Mammary epithelial cell (primary cell): ENCODE measurements at regions not wholly inside any gene's neighbourhood (a gene's known extent, or its start where the extent isn't known, plus 50 kb on each side); places are given as distances from the start of the nearest gene placed in this dataset.

Experiments
- EZH2 ChIP-seq: IDR thresholded peaks from 2 replicates; pipeline ENCODE4 v1.6.1; 2012; ENCODE audit warnings: low read length, inconsistent platforms, borderline replicate concordance
- TF ChIP-seq, protein P1 (sequence below), 2 donors: IDR thresholded peaks in 1 of 2; conservative IDR thresholded peaks in 1 of 2; 2 replicates each; pipeline ENCODE4 v1.5.1; 2011 to 2012; ENCODE audit warnings: inconsistent platforms in 2 of 2, low read length in 2 of 2, mild to moderate bottlenecking in 2 of 2, control low read depth in 1 of 2, low read depth in 1 of 2; ENCODE audit not compliant: insufficient read depth in 1 of 2; ENCODE audit errors: extremely low read depth in 1 of 2

DNA sequence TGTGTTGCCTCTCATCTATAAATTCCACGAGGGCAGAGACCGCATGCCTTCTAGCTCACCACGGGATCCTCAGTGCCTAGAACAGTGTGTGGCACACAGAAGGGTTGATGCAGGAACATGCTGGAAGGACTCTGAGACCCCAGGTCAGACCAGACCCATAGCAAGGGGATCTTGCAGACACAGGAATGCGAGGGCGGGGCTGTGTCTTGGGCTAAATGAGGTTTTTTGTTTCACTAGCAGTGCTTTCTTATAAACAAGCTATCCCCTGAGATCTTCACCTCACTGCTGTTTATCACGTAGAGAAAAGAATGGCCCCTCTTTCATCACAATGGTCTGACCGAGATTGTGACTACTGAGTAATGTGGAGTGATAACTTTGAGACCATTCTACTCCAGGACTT is 122.4 kb downstream of the IRX2 start:
- TF ChIP-seq, protein P1, sequence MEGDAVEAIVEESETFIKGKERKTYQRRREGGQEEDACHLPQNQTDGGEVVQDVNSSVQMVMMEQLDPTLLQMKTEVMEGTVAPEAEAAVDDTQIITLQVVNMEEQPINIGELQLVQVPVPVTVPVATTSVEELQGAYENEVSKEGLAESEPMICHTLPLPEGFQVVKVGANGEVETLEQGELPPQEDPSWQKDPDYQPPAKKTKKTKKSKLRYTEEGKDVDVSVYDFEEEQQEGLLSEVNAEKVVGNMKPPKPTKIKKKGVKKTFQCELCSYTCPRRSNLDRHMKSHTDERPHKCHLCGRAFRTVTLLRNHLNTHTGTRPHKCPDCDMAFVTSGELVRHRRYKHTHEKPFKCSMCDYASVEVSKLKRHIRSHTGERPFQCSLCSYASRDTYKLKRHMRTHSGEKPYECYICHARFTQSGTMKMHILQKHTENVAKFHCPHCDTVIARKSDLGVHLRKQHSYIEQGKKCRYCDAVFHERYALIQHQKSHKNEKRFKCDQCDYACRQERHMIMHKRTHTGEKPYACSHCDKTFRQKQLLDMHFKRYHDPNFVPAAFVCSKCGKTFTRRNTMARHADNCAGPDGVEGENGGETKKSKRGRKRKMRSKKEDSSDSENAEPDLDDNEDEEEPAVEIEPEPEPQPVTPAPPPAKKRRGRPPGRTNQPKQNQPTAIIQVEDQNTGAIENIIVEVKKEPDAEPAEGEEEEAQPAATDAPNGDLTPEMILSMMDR (conservative IDR thresholded peaks at IDR 0.05 in 1 of 2, IDR thresholded peaks at IDR 0.05 in 1 of 2; ENCODE audit: extremely low read depth in 1 of 2, insufficient read depth in 1 of 2, low read depth in 1 of 2, low read length in 2 of 2): no peak
- TF ChIP-seq EZH2: no peak
